ENCODE measurements at regions not wholly inside any gene's neighbourhood (a gene's known extent, or its start where the extent isn't known, plus 50 kb on each side); places are given as distances from the start of the nearest gene placed in this dataset.
"Not testable (repeated sequence)": the region's sequence is repeated elsewhere in the genome, so short reads cannot be mapped to it uniquely, and the experiment has no call there.

DNA sequence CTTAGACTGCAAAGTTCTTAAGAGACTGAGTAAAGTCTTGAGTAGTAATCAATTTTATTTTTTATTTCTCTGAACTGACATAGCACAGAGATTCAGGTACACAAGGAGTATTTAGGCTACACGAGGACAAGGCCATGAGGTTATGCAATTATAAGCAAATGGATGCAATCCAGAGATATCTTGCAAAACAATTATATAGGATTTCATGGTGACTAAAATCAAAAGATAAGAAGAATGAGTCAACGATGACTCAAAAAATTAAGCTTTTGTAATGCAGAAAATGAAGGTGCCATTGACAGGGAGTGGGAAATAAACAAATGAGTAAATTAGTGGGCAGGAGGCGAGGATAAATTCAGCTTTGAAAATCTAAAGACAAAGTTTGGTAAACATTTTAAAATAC lies 66.7 kb upstream of the MYO3A start:
- H3K27ac ChIP-seq (ENCODE audit: low read depth in 1 of 3, low read length in 2 of 3): no peak overlapping the region
- H3K36me3 ChIP-seq (ENCODE audit: control insufficient read depth in 3 of 3, insufficient read depth in 2 of 3, low read depth in 1 of 3, low read length in 3 of 3): no peaks in the 10 kb centered on the region
- FAIRE-seq (no peak), DNase-seq (no peak)
- no peak overlapping the region for H3K4me3 ChIP-seq (ENCODE audit: low read depth in 1 of 3, low read length in 3 of 3)
- H3K27me3 ChIP-seq (ENCODE audit: control insufficient read depth in 3 of 3, insufficient read depth in 3 of 3, low read length in 3 of 3): no peaks in the 10 kb centered on the region
- no peaks in the 10 kb centered on the region for H3K9me3 ChIP-seq (ENCODE audit: control insufficient read depth in 2 of 2, insufficient read depth in 1 of 2, low read depth in 1 of 2, low read length in 1 of 2)
- H3K4me1 ChIP-seq (ENCODE audit: control insufficient read depth in 3 of 3, insufficient read depth in 2 of 3, low read depth in 1 of 3, low read length in 2 of 3): no peaks in the 10 kb centered on the region
- 31 to 61% (median 35%) methylated on average over 3 of the region's 3 CpGs for WGBS, 3 donors

DNA sequence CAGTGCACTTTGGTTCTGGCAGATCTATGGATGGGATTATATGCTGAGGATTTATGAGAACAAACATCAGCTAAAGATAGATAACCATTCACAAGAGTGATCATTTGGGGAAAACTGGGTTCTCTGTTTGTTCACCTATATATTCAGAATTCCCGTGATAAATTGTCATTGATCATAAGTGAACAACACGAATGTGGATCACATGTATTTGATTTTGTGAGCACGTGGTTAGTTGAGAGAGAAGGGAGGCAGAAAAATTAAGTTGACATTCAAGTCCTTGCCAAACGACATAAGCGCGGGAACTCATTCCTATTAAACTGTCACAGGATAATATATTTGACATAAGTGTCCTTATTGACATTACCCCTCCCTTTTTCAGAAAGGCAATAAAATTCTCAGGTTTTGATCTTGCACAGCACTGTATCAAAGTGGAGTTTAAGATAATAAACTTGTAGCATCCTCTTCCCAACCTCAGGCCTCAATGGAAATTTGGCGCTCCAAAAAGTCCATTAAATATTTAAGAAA lies 64.9 kb upstream of the MYO3A start:
- 42 to 75% (median 45%) methylated on average over 7 of the region's 7 CpGs for WGBS, 3 donors
- DNase-seq (no peak), FAIRE-seq (no peak)
- H3K27me3 ChIP-seq (ENCODE audit: control insufficient read depth in 3 of 3, insufficient read depth in 3 of 3, low read length in 3 of 3): no peaks in the 10 kb centered on the region
- no peak overlapping the region for H3K27ac ChIP-seq (ENCODE audit: low read depth in 1 of 3, low read length in 2 of 3)
- H3K9me3 ChIP-seq (ENCODE audit: control insufficient read depth in 2 of 2, insufficient read depth in 1 of 2, low read depth in 1 of 2, low read length in 1 of 2): no peaks in the 10 kb centered on the region
- no peak overlapping the region for H3K4me3 ChIP-seq (ENCODE audit: low read depth in 1 of 3, low read length in 3 of 3)
- H3K36me3 ChIP-seq (ENCODE audit: control insufficient read depth in 3 of 3, insufficient read depth in 2 of 3, low read depth in 1 of 3, low read length in 3 of 3): no peaks in the 10 kb centered on the region
- no peaks in the 10 kb centered on the region for H3K4me1 ChIP-seq (ENCODE audit: control insufficient read depth in 3 of 3, insufficient read depth in 2 of 3, low read depth in 1 of 3, low read length in 2 of 3)

DNA sequence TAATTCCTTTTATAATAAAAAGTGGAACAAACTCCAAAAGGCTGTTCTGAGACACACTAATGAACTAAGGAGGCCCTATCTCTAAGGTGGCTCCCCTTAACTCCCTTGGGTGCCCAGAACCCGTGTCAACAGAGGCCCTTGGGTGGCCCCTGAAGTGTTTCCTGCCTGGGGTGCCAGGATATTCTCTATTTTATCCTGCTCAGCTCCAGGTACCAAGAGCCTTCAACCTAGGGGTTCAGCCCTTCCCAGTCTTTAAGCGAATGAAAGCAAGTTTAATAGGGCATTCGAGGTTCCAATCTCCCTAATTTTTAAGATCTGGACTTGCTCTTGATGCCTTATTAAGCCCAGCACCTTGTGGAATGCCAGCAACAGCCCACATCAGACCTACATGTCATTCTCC lies 64.4 kb upstream of the MYO3A start:
- no peaks in the 10 kb centered on the region for H3K36me3 ChIP-seq (ENCODE audit: control insufficient read depth in 3 of 3, insufficient read depth in 2 of 3, low read depth in 1 of 3, low read length in 3 of 3)
- no peak for FAIRE-seq
- no peak for DNase-seq
- H3K4me1 ChIP-seq (ENCODE audit: control insufficient read depth in 3 of 3, insufficient read depth in 2 of 3, low read depth in 1 of 3, low read length in 2 of 3): no peaks in the 10 kb centered on the region
- WGBS, 3 donors: 69 to 76% (median 76%) methylated on average over 3 of the region's 3 CpGs
- H3K27ac ChIP-seq (ENCODE audit: low read depth in 1 of 3, low read length in 2 of 3): no peak overlapping the region
- H3K27me3 ChIP-seq (ENCODE audit: control insufficient read depth in 3 of 3, insufficient read depth in 3 of 3, low read length in 3 of 3): no peaks in the 10 kb centered on the region
- no peaks in the 10 kb centered on the region for H3K9me3 ChIP-seq (ENCODE audit: control insufficient read depth in 2 of 2, insufficient read depth in 1 of 2, low read depth in 1 of 2, low read length in 1 of 2)
- no peak overlapping the region for H3K4me3 ChIP-seq (ENCODE audit: low read depth in 1 of 3, low read length in 3 of 3)

GRCh38 chr10:25874402-25874801 lies 59.6 kb upstream of the MYO3A start:
- not testable (repeated sequence) for H3K9me3 ChIP-seq (ENCODE audit: control insufficient read depth in 2 of 2, insufficient read depth in 1 of 2, low read depth in 1 of 2, low read length in 1 of 2); FAIRE-seq; H3K4me3 ChIP-seq (ENCODE audit: low read depth in 1 of 3, low read length in 3 of 3); H3K36me3 ChIP-seq (ENCODE audit: control insufficient read depth in 3 of 3, insufficient read depth in 2 of 3, low read depth in 1 of 3, low read length in 3 of 3); DNase-seq; H3K27ac ChIP-seq (ENCODE audit: low read depth in 1 of 3, low read length in 2 of 3); H3K4me1 ChIP-seq (ENCODE audit: control insufficient read depth in 3 of 3, insufficient read depth in 2 of 3, low read depth in 1 of 3, low read length in 2 of 3); H3K27me3 ChIP-seq (ENCODE audit: control insufficient read depth in 3 of 3, insufficient read depth in 3 of 3, low read length in 3 of 3)
- 64 to 85% (median 72%) methylated on average over 2 of the region's 2 CpGs for WGBS, 3 donors

GRCh38 chr10:25875556-25876165 lies 58.4 kb upstream of the MYO3A start:
- 0 to 2% (median 1%) methylated on average over 7 of the region's 7 CpGs for WGBS, 3 donors
- no peaks in the 10 kb centered on the region for H3K4me1 ChIP-seq (ENCODE audit: control insufficient read depth in 3 of 3, insufficient read depth in 2 of 3, low read depth in 1 of 3, low read length in 2 of 3)
- H3K4me3 ChIP-seq (ENCODE audit: low read depth in 1 of 3, low read length in 3 of 3): no peak overlapping the region
- H3K9me3 ChIP-seq (ENCODE audit: control insufficient read depth in 2 of 2, insufficient read depth in 1 of 2, low read depth in 1 of 2, low read length in 1 of 2): no peaks in the 10 kb centered on the region
- H3K27me3 ChIP-seq (ENCODE audit: control insufficient read depth in 3 of 3, insufficient read depth in 3 of 3, low read length in 3 of 3): no peaks in the 10 kb centered on the region
- H3K27ac ChIP-seq (ENCODE audit: low read depth in 1 of 3, low read length in 2 of 3): no peak overlapping the region
- no peaks in the 10 kb centered on the region for H3K36me3 ChIP-seq (ENCODE audit: control insufficient read depth in 3 of 3, insufficient read depth in 2 of 3, low read depth in 1 of 3, low read length in 3 of 3)
- no peak for FAIRE-seq
- DNase-seq: peak; percentile 67 to 75

GRCh38 chr10:25877296-25877695 lies 56.7 kb upstream of the MYO3A start:
- no peaks in the 10 kb centered on the region for H3K27me3 ChIP-seq (ENCODE audit: control insufficient read depth in 3 of 3, insufficient read depth in 3 of 3, low read length in 3 of 3)
- no peak for FAIRE-seq
- no peaks in the 10 kb centered on the region for H3K9me3 ChIP-seq (ENCODE audit: control insufficient read depth in 2 of 2, insufficient read depth in 1 of 2, low read depth in 1 of 2, low read length in 1 of 2)
- H3K36me3 ChIP-seq (ENCODE audit: control insufficient read depth in 3 of 3, insufficient read depth in 2 of 3, low read depth in 1 of 3, low read length in 3 of 3): no peaks in the 10 kb centered on the region
- H3K4me1 ChIP-seq (ENCODE audit: control insufficient read depth in 3 of 3, insufficient read depth in 2 of 3, low read depth in 1 of 3, low read length in 2 of 3): no peaks in the 10 kb centered on the region
- no peak overlapping the region for H3K27ac ChIP-seq (ENCODE audit: low read depth in 1 of 3, low read length in 2 of 3)
- no peak for DNase-seq
- no peak overlapping the region for H3K4me3 ChIP-seq (ENCODE audit: low read depth in 1 of 3, low read length in 3 of 3)

All from small intestine (tissue), 7 donors.